NCI-H1436 treated with DMSO at 0.1 percent for 48 hours (cell line): ENCODE measurements at regions not wholly inside any gene's neighbourhood (a gene's known extent, or its start where the extent isn't known, plus 50 kb on each side); places are given as distances from the start of the nearest gene placed in this dataset.
"Not testable (repeated sequence)": the region's sequence is repeated elsewhere in the genome, so short reads cannot be mapped to it uniquely, and the experiment has no call there.

Experiments
- DNase-seq: peaks from one replicate; lab custom pipeline; 2025; lab: John Stamatoyannopoulos, UW

DNA sequence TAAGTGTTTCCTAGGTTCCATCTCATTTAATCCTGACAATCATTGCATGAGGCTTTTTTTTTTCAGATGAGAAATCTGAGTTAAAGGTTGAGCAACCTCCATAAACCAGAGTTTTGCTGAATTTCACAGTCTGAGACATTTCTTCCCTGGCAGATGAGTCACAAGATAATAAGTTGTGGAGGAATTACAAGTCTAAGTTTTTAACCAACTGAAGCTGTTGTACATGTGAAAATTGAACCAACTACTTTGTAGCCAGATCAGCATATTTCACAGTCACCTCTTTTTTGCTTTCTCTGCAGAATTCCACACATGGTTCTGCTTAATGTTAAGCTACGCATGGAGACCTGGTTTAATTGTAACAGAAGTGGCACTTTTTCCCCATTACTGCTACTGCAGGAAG lies 765.6 kb downstream of the CDH11 start:
- DNase-seq = no peak

- no peak for DNase-seq
Observed at GRCh38 chr16:64352246-64352645, 769.6 kb downstream of the CDH11 start.

- no peak for DNase-seq
Observed at GRCh38 chr16:64351121-64351520, 770.7 kb downstream of the CDH11 start.

- no peak for DNase-seq
Observed at GRCh38 chr16:64346080-64346479, 775.8 kb downstream of the CDH11 start.

DNA sequence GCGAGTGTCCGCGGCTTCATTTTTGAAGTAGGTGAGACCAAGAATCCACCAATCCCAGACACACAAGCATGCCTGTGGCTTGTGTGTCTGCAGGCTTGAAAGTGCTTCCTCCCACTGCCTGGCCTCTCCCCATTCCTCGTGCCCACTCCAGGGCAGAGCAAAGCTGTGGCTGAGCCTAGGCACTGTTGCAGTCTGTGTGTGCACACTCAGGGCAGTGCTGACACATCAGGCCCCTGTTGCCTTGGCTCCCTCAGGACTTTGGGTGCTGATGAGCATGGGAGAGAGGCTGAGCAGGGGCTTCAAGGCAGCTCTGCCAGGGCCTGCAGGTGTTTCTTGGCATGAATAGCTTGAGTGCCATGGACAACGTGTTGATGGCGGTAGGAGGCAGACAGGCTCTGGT lies 776.7 kb downstream of the CDH11 start:
- no peak for DNase-seq

DNA sequence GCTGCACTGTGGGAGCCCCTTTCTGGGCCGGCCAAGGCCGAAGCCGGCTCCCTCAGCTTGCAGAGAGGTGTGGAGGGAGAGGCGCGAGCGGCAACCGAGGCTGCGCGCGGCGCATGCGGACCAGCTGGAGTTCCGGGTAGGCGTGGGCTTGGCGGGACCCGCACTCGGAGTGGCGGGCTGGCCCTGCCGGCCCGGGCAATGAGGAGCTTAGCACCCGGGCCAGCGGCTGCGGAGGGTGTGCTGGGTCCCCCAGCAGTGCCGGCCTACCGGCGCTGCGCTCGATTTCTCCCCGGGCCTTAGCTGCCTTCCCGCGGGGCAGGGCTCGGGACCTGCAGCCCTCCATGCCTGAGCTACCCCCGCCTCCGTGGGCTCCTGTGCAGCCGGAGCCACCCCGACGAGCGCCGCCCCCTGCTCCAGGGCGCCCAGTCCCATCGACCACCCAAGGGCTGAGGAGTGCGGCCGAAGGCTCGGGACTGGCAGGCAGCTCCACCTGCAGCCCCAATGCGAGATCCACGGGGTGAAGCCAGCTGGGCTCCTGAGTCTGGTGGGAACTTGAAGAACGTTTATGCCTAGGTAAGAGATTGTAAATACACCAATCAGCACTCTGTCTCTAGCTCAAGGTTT lies 777.9 kb downstream of the CDH11 start:
- not testable (repeated sequence) for DNase-seq

- no peak for DNase-seq
Observed at GRCh38 chr16:64343061-64343819, 778.6 kb downstream of the CDH11 start.

DNA sequence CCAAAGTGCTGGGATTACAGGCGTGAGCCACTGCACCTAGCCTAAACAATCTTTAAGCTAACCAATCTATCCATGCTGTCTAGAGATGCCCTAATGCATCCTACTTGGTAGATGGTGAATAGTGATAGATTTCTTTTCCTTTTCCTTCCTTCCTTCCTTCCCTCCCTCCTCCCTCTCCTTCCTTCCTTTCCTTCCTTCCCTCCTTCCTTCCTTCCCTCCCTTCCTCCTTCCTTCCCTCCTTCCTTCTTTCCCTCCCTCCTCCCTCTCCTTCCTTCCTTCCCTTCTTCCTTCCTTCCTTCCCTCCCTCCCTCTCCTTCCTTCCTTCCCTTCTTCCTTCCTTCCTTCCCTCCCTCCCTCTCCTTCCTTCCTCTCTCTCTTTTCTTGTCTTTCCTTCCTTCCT lies 780.5 kb downstream of the CDH11 start:
- DNase-seq = not testable (repeated sequence)

DNA sequence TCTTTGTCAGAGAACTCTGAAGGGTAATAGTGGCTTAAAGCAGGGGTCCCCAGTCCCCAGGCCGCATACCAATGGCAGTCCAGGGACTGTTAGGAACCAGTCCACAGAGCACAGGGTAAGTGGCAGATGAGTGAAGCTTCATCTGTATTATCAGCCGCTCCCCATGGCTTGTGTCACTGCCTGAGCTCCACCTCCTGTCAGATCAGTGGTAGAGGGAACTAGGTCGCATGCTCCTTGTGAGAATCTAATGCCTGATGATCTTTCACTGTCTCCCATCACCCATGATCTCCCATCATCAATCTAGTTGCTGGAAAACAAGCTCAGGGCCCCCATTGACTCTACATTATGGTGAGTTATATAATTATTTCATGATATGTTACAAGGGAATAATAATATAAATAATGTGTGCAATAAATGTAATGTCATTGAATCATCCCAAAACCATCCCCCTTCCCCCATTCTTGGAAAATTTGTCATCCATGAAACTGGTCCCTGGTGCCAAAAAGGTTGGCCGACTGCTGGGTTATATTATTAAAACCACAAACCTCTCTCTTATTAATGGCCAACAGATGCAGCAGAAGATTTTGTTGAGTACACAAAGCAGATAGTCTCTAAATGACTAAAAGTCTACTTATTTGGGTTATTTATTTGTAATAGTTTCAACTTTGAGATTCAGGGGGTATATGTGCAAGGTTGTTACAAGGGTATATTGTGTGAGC lies 782.7 kb downstream of the CDH11 start:
- DNase-seq = no peak

- DNase-seq = no peak
Observed at GRCh38 chr16:64321881-64322280, 800.0 kb downstream of the CDH11 start.

DNA sequence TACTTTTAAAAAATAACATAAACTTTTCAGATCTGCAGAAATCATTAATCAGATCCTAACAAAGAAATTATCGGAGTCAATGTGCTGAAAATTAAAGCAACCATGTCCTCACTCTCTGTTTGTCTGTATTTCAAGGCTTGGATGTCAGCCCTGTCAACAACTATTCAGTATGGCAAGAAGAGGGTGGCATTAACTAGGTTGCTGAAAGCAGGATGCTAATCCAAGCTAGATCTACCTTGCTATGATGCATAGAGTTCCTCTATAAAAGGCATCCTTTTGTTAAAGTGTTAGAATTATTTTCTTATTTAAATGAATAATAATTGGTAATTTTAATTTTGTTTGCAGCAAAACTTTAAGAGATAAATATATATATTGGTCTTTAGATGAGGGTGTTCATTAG lies 800.8 kb downstream of the CDH11 start:
- no peak for DNase-seq

GRCh38 chr16:64317601-64318000 lies 804.3 kb downstream of the CDH11 start:
- DNase-seq = no peak

- no peak for DNase-seq
Observed at GRCh38 chr16:64313726-64314125, 808.1 kb downstream of the CDH11 start.

DNA sequence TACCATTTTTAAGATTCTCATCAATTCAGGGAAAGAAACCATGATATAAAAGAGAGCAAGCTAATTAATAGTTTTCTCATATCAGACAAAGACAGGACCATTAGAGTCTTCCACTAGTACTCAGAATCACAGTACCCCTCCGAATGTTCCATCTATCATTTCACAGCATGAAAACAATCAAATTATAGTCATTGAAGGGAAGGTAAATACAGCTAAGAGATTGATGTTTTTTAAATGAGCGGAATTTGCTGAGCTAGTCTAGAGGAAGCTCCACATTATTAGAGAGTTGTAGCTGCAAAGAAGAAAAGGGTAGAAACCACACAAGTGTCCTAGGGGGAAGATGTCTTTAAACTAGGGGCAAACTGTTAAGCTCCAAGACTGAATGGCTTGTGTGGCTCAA lies 808.9 kb downstream of the CDH11 start:
- no peak for DNase-seq

- DNase-seq = no peak
Observed at GRCh38 chr16:64312292-64312691, 809.6 kb downstream of the CDH11 start.

GRCh38 chr16:64311241-64311640 lies 810.6 kb downstream of the CDH11 start:
- no peak for DNase-seq

DNA sequence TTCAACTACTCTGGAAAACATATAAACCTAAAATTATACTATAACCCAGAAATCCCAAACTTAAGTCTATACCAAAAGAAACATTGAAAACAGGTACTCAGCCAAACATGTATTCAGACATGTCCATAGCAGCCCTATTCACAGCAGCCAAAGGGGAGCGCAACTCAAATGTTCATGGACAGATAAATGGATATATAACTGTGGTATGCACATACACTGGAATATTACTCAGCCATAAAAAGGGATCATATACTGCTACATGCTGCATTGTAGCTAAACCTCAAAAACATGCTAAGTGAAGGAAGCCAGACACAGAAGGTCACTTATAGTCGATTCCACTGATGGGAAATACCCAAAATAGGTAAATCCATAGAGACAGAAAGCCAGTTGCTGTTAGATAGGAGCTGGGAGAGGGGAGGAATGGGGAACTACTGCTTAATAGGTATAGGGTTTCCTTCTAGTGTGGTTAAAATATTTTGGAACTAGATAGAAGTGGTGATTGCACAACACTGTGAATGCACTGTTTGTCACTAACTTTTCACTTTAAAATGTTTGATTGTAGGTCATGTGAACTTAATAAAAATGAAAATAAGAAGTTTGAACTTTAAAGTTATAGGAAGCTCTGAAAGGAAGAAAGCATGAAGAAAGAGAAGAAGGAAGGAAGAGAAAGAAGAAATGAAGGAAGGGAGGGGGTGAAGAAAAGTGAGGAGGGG lies 812.3 kb downstream of the CDH11 start:
- DNase-seq = no peak

DNA sequence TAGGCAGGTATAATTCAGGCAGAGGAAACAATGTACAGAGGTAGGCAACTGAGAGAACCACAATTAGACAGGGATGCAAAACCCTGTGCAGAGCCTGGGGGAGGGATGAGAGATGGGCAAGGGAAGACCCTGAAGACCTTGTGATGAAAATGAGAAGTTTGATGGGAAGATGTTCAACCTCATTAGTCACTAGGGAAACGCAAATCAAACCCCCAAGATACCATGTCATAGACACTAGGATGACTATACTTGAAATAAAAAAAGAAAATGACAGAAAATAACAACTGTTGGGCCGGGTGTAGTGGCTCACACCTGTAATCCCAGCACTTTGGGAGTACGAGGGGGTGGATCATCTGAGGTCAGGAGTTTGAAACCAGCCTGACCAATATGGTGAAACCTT lies 813.1 kb downstream of the CDH11 start:
- no peak for DNase-seq

DNA sequence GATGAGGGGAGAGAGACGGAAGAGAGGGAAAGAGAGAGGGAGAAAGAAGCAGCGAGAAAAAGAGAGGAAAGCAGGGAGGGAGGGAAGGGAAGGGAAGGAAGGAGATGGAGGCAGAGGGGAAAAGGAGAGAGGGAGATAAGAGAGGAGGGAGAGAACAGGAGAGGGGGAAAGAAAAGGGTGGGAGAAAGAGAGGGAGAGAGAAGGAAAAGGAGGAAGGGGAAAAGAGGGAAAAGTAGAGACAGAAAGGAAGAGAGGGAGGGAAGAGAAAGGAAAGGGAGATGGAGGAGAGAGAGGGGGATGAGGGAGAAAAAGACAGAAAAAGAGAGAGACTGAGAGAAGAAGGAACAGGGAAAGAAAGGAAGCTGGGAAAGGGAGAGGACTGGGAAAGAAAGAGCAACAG lies 814.4 kb downstream of the CDH11 start:
- DNase-seq = no peak

DNA sequence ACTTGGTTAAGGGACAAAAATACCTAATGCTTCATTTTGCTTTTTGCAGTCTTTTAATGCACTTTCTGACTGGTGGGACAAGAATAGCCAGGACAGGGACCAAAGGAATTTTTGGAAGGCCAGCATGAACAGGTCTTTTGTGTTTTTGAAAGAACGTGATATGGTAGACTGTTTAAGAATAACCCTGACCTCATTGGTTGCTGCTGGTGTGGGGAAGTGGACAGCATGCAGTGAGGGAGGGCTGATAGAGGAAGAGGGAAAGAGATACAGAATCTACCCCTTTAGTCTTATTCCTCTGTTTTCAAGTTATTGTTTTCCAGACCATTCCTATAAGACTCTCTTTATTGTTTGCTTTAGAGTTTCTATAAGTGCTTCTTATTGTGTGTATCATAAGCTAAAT lies 816.2 kb downstream of the CDH11 start:
- no peak for DNase-seq

DNA sequence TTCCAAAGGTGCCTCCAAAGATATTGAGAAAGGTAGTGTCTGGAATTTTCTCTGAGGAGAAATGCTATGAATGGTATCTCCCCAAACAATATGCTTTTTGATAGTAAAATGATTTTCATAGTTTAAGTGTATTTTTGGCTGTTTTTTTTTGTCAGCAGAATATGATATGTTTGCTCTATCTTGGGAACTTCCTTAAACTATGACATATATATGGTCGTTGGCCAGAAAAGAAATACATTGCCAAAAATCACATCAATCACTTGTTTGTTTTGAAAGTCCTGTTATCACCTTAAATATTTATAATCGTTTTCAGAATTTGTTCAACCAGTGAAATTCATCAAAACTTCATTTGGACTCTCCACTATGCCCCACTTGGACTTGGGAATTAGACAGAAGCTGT lies 816.9 kb downstream of the CDH11 start:
- DNase-seq = no peak

DNA sequence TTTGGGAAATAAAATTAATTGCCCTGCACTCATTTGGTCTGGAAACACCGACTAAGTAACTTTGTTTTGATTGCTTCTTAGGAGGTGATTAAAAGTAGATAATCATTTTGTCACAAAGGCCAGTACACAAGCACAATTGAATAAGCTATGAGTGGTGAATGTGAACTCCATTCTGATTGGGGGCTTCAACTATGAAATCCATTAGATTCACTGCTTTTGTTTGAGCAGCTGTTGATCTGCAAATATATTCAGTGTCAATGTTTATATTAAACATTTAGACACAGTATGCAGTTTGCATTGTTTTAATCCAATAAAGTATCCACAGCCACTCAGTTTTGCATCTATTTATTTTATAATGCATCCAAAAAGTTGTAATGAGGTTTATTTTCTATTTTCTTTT lies 817.5 kb downstream of the CDH11 start:
- no peak for DNase-seq
